DMS114 treated with DMSO at 0.1 percent for 48 hours (cell line): ENCODE measurements at regions not wholly inside any gene's neighbourhood (a gene's known extent, or its start where the extent isn't known, plus 50 kb on each side); places are given as distances from the start of the nearest gene placed in this dataset.
"Not testable (repeated sequence)": the region's sequence is repeated elsewhere in the genome, so short reads cannot be mapped to it uniquely, and the experiment has no call there.

Source experiments
- DNase-seq: peaks from one replicate; lab custom pipeline; 2025; ENCODE audit not compliant: unreplicated experiment; lab: John Stamatoyannopoulos, UW

- DNase-seq = no peak
Observed at GRCh38 chr18:10138719-10139118, 224.9 kb downstream of the VAPA start.

- no peak for DNase-seq
Observed at GRCh38 chr18:10139783-10140410, 226.1 kb downstream of the VAPA start.

GRCh38 chr18:10140461-10141282 is 226.9 kb downstream of the VAPA start:
- DNase-seq = no peak

- no peak for DNase-seq
Observed at GRCh38 chr18:10141559-10141958, 227.7 kb downstream of the VAPA start.

GRCh38 chr18:10142056-10142455 is 228.2 kb downstream of the VAPA start:
- DNase-seq = no peak

- no peak for DNase-seq
Observed at GRCh38 chr18:10142496-10143160, 228.8 kb downstream of the VAPA start.

- DNase-seq = no peak
Observed at GRCh38 chr18:10143596-10143995, 229.8 kb downstream of the VAPA start.

GRCh38 chr18:10145546-10145945 is 231.7 kb downstream of the VAPA start:
- DNase-seq = no peak

GRCh38 chr18:10147226-10147625 is 233.4 kb downstream of the VAPA start:
- no peak for DNase-seq

- DNase-seq = no peak
Observed at GRCh38 chr18:10147752-10148151, 233.9 kb downstream of the VAPA start.

GRCh38 chr18:10148189-10148929 is 234.5 kb downstream of the VAPA start:
- no peak for DNase-seq

GRCh38 chr18:10149768-10150556 is 236.1 kb downstream of the VAPA start:
- DNase-seq = no peak

GRCh38 chr18:10150576-10150975 is 236.8 kb downstream of the VAPA start:
- not testable (repeated sequence) for DNase-seq

GRCh38 chr18:10152475-10152874 is 238.7 kb downstream of the VAPA start:
- DNase-seq = no peak

GRCh38 chr18:10153924-10154752 is 240.3 kb downstream of the VAPA start:
- DNase-seq = no peak

- DNase-seq = no peak
Observed at GRCh38 chr18:10157706-10158105, 243.9 kb downstream of the VAPA start.

GRCh38 chr18:10160251-10160650 is 246.4 kb downstream of the VAPA start:
- no peak for DNase-seq

GRCh38 chr18:10161315-10161714 is 247.5 kb downstream of the VAPA start:
- no peak for DNase-seq

GRCh38 chr18:10162340-10162739 is 248.5 kb downstream of the VAPA start:
- DNase-seq = no peak
